ENCODE measurements at regions not wholly inside any gene's neighbourhood (a gene's known extent, or its start where the extent isn't known, plus 50 kb on each side); places are given as distances from the start of the nearest gene placed in this dataset.
"Not testable (repeated sequence)": the region's sequence is repeated elsewhere in the genome, so short reads cannot be mapped to it uniquely, and the experiment has no call there.

DNA sequence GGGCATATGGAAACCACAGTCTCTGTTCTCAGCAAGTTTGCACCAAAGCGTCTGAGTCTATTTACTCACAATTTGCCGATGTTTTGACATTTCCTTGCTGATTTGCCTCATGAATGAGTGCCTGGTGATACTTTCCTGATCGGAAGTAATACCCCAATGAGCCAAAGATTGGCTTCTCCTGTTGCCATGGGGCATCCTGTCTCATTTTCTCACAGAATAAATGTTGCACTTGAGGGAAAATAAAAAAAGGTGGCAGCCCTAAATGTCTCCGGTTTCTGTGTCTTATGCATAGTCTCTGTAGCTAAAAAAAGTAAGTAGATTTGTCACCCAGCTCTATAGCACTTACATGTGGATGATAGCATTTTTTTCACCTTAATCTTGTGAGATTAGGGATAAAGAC lies 73.7 kb upstream of the CADPS start:
- TF ChIP-seq, protein P1, sequence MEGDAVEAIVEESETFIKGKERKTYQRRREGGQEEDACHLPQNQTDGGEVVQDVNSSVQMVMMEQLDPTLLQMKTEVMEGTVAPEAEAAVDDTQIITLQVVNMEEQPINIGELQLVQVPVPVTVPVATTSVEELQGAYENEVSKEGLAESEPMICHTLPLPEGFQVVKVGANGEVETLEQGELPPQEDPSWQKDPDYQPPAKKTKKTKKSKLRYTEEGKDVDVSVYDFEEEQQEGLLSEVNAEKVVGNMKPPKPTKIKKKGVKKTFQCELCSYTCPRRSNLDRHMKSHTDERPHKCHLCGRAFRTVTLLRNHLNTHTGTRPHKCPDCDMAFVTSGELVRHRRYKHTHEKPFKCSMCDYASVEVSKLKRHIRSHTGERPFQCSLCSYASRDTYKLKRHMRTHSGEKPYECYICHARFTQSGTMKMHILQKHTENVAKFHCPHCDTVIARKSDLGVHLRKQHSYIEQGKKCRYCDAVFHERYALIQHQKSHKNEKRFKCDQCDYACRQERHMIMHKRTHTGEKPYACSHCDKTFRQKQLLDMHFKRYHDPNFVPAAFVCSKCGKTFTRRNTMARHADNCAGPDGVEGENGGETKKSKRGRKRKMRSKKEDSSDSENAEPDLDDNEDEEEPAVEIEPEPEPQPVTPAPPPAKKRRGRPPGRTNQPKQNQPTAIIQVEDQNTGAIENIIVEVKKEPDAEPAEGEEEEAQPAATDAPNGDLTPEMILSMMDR (IDR thresholded peaks at IDR 0.05): no peak
- no peak overlapping the region for H3K4me3 Mint-ChIP-seq (ENCODE audit: unreplicated experiment)
- no peak for DNase-seq (ENCODE audit: extremely low spot score, unreplicated experiment)
- H3K36me3 Mint-ChIP-seq (ENCODE audit: unreplicated experiment): no peaks in the 10 kb centered on the region
- no peaks in the 10 kb centered on the region for H3K9me3 Mint-ChIP-seq (ENCODE audit: unreplicated experiment)
- no peaks in the 10 kb centered on the region for H3K4me1 Mint-ChIP-seq (ENCODE audit: unreplicated experiment)
- H3K27me3 Mint-ChIP-seq (ENCODE audit: unreplicated experiment): peaks cover 2% of the 10 kb centered on the region
- no peak overlapping the region for H3K27ac Mint-ChIP-seq (ENCODE audit: unreplicated experiment)

DNA sequence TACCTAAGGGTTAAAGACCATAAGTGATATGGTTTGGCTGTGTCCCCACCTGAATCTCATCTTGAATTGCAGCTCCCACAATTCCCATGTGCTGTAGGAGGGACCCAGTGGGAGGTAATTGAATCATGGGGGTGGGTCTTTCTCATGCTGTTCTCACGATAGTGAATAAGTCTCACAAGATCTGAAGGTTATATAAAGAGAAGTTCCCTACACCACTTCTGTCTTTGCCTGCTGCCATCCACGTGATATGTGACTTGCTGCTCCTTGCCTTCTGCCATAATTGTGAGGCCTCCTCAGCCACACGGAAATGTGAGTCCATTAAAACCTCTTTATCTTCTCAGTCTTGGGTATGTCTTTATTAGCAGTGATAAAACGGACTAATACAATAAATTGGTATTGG lies 75.0 kb upstream of the CADPS start:
- DNase-seq (ENCODE audit: extremely low spot score, unreplicated experiment): no peak
- H3K36me3 Mint-ChIP-seq (ENCODE audit: unreplicated experiment): no peaks in the 10 kb centered on the region
- no peaks in the 10 kb centered on the region for H3K9me3 Mint-ChIP-seq (ENCODE audit: unreplicated experiment)
- no peaks in the 10 kb centered on the region for H3K4me1 Mint-ChIP-seq (ENCODE audit: unreplicated experiment)
- H3K27me3 Mint-ChIP-seq (ENCODE audit: unreplicated experiment): peaks cover 2% of the 10 kb centered on the region
- TF ChIP-seq, protein P1 (IDR thresholded peaks at IDR 0.05): no peak
- H3K27ac Mint-ChIP-seq (ENCODE audit: unreplicated experiment): no peak overlapping the region
- H3K4me3 Mint-ChIP-seq (ENCODE audit: unreplicated experiment): no peak overlapping the region

DNA sequence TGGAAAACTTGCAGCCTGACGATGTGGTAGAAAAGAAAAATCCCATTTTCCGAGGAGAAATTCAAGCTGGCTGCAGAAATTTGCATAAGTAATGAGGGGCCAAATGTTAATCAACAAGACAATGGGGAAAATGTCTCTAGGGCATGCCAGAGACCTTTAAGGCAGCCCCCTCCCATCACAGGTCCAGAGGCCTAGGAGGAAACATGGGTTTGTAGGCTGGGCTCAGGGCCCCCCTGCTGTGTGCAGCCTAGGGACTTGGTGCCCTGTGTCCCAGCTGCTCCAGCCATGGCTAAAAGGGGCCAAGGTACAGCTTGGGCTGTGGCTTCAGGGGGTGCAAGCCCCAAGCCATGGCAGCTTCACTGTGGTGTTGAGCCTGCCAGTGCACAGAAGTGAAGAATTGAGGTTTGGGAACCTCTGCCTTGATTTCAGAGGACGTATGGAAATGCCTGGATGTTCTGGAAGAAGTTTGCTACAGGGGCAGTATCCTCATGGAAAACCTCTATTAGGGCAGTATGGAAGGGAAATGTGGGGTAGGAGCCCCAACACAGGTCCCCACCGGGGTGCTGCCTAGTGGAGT lies 75.9 kb upstream of the CADPS start:
- no peak overlapping the region for H3K27ac Mint-ChIP-seq (ENCODE audit: unreplicated experiment)
- no peaks in the 10 kb centered on the region for H3K4me1 Mint-ChIP-seq (ENCODE audit: unreplicated experiment)
- H3K36me3 Mint-ChIP-seq (ENCODE audit: unreplicated experiment): no peaks in the 10 kb centered on the region
- TF ChIP-seq, protein P1 (IDR thresholded peaks at IDR 0.05): no peak
- H3K27me3 Mint-ChIP-seq (ENCODE audit: unreplicated experiment): peaks cover 2% of the 10 kb centered on the region
- no peak overlapping the region for H3K4me3 Mint-ChIP-seq (ENCODE audit: unreplicated experiment)
- DNase-seq (ENCODE audit: extremely low spot score, unreplicated experiment): no peak
- no peaks in the 10 kb centered on the region for H3K9me3 Mint-ChIP-seq (ENCODE audit: unreplicated experiment)

DNA sequence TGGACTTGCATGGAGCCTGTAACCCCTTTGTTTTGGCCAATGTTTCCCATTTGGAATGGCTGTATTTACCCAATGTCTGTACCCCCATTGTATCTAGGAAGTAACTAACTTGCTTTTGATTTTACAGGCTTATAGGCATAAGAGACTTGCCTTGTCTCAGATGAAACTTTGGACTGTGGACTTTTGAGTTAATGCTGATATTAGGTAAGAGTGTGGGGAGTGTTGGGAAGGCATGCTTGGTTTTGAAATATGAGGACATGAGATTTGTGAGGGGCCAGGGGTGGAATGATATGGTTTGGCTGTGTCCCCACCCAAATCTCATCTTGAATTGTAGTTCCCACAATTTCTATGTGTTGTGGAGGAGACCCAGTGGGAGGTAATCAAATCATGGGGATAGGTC lies 76.7 kb upstream of the CADPS start:
- H3K4me3 Mint-ChIP-seq (ENCODE audit: unreplicated experiment); H3K36me3 Mint-ChIP-seq (ENCODE audit: unreplicated experiment); DNase-seq (ENCODE audit: extremely low spot score, unreplicated experiment); H3K9me3 Mint-ChIP-seq (ENCODE audit: unreplicated experiment); H3K27me3 Mint-ChIP-seq (ENCODE audit: unreplicated experiment); H3K4me1 Mint-ChIP-seq (ENCODE audit: unreplicated experiment); H3K27ac Mint-ChIP-seq (ENCODE audit: unreplicated experiment): not testable (repeated sequence)

DNA sequence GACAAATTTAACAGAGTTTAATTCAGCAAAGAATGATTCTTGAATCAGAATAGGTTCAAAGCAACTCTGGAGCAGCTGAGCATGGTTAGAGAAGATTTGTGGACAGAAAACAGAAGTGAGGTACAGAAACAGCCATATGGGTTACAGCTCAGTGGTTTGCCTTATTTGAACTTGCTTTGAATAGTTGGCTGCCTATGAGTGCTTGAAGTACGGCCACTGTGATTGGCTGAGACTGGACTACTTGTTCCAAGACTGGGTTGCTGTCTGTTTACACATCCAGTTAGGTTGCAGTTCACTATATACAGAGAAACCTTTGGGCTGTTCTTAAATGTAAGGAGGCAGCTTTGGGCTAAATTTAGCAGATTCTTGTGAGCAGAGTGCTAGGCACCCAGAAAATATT lies 79.4 kb upstream of the CADPS start:
- TF ChIP-seq, protein P1 (IDR thresholded peaks at IDR 0.05): no peak
- Mint-ChIP-seq H3K27ac (ENCODE audit: unreplicated experiment) (no peak overlapping the region), H3K4me3 (ENCODE audit: unreplicated experiment) (no peak overlapping the region), H3K9me3 (ENCODE audit: unreplicated experiment) (no peaks in the 10 kb centered on the region), H3K4me1 (ENCODE audit: unreplicated experiment) (no peaks in the 10 kb centered on the region), H3K27me3 (ENCODE audit: unreplicated experiment) (no peaks in the 10 kb centered on the region), H3K36me3 (ENCODE audit: unreplicated experiment) (no peaks in the 10 kb centered on the region)
- no peak for DNase-seq (ENCODE audit: extremely low spot score, unreplicated experiment)

DNA sequence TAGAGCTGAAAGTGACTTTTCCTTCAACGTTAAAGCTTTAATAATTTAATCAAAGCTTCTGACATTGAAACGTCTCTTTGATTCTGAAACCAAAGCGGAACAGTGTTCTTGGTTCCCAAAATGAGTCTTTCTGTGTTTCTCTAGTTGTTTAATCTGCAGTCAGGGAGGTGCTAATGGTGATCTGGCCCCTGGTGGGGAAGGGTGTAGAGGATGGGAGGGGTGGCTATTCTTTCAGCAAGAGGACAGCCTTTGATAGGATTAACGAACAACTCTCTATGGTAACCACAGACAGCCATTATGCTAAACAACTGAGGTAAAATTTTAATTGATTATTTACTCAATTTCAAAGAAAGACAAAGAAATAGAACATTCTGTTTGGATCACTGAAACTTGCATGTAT lies 79.9 kb upstream of the CADPS start:
- Mint-ChIP-seq H3K36me3 (ENCODE audit: unreplicated experiment) (no peaks in the 10 kb centered on the region), H3K4me1 (ENCODE audit: unreplicated experiment) (no peaks in the 10 kb centered on the region), H3K27me3 (ENCODE audit: unreplicated experiment) (no peaks in the 10 kb centered on the region), H3K4me3 (ENCODE audit: unreplicated experiment) (no peak overlapping the region), H3K9me3 (ENCODE audit: unreplicated experiment) (no peaks in the 10 kb centered on the region), H3K27ac (ENCODE audit: unreplicated experiment) (no peak overlapping the region)
- no peak for DNase-seq (ENCODE audit: extremely low spot score, unreplicated experiment)
- TF ChIP-seq, protein P1 (IDR thresholded peaks at IDR 0.05): no peak

All from osteocyte (in vitro differentiated cells).